IPS DF 4.7 (cell line): ENCODE measurements at regions not wholly inside any gene's neighbourhood (a gene's known extent, or its start where the extent isn't known, plus 50 kb on each side); places are given as distances from the start of the nearest gene placed in this dataset.
"Not testable (repeated sequence)": the region's sequence is repeated elsewhere in the genome, so short reads cannot be mapped to it uniquely, and the experiment has no call there.

Experiments used
- DNase-seq: peaks from one replicate; pipeline ENCODE4 v3.0.0-alpha.2; 2013; ENCODE audit warnings: low spot score; ENCODE audit errors: extremely low read depth

GRCh38 chr5:172548981-172549687 lies 91.9 kb upstream of the NEURL1B start:
- DNase-seq = no peak

- no peak for DNase-seq
These were observed 92.7 kb upstream of the NEURL1B start for GRCh38 chr5:172548311-172548731.

- no peak for DNase-seq
These were observed 91.9 kb upstream of the SH3PXD2B start for GRCh38 chr5:172546196-172546595.

- no peak for DNase-seq
These were observed 91.0 kb upstream of the SH3PXD2B start for GRCh38 chr5:172545291-172545801.

DNA sequence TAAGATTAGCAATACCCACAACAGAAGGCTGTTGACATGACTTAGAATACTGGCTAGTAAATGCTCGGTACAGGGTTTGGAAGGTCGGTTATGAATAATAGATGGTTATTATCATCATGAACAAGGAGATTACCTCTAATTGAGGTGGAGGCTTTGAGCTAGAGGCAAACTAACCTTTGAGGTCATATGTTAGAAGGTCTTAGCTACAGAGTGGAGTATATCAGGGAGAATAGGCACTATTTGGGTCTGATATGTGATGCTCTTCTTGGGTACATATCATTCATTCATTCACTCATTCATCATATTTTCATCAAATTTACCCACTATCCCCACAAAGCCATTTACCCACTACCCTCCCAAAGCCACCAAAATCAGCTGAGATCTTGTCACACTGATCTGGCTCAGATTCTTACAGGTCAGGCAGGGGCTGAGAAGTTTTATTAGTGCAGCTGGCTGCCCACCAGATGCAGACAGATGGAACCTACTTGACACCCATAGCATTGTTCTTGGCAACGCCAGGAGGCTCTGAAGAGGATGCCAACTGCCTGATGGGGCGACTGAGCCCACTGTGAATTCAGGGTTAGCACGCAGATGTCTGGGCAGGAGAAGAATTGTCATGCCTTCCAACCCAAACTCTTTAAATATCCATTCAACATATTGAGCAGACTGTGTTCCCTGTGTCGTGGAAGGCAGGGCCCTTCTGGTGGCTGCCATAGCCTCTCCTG lies 90.2 kb upstream of the SH3PXD2B start:
- DNase-seq = no peak

DNA sequence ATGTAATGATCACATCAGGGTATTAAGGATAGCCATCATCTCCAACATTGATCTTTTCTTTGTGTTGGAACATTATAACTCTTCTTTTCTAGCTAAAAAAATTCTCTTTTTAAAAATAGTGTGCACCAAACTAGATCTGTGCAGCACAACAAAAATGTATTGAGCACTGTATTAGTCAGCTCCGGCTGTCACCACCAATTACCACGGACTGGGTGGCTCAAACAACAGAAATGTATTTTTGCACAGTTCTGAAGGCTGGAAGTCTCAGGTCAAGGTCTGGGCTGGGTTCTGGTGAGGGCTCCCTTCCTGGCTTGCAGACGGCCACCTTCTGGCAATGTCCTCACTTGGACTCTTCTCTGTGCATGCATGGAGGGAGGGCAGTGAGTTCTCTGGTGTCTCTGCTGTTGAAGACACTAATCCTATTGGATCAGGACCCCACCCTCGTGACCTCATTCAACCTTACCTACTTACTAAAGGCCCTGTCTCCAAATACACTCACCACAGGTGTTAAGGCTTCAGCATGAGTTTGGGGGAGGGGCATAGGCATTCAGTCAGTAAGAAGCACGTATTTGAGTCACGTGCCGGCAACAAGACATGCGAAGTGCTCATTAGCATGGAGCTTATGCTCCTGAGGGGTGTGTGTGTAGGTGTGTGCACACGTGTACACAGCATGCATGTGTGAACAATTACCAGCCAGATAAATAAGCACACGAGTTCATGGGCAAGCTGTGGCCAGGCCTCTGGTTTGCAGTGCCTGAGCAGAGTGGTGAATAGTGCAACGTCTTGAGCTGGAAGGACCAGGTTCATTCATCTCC lies 89.4 kb upstream of the SH3PXD2B start:
- DNase-seq = no peak

DNA sequence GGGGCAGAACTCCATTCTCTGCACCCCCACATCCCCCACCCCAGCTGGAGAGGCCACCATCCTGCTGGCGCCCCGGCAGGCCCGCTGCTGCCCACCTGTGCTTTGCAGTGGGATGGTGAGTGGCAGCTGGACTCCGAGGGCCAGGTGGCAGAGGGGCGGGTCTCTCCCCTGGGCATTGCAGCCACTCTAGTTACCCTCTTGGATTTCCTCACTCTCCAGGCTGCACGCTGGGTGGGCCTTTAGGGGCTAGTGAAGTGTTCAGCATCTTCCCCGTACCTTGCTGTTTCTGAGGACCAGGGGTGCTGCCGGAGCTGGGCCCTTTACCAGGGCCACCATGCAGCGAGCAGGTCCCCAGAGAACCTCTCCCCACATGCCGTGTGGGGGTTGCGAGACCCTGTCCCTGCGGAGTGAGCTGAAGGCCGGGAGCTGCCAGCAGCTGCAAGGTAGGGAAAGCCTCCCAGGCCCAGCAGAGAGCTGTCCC lies 88.4 kb upstream of the SH3PXD2B start:
- no peak for DNase-seq

- DNase-seq = no peak
These were observed 87.4 kb upstream of the SH3PXD2B start for GRCh38 chr5:172541773-172542136.

GRCh38 chr5:172541099-172541772 lies 86.9 kb upstream of the SH3PXD2B start:
- no peak for DNase-seq

DNA sequence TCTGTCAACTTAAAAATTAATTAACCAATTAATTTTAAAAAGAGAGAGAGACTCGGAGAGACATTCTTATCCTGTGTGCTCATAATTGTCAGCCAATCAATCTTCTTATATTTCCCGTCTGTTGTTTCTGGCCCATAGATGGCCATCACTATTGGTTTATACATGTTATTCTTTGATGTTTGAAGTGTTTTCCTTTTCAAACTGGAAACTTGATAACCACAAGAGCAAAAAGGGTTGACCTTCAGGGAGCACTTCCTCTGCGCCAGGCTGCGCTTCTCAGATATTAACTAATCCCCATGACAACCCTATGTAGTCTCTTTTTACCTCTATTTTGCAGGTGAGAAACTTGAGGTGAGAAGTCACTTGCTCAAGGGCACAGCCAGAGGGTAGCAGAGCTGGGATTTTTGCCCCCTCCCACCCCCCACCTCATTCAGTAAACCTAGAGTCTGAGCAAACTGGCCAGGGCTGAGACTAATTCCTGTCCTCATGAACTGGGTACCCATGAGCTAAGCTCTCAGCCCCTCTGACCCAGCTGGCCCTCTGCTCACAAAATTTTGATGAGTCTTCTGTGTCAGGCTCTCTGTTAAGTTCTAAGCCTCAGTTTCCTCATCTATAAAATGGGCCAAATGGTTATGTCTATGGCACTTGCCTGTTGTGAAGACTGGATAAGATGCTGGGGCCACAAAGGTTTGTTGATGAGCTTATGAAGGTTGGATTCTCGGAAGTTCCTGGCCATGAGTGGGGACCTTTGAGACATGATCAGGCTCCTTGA lies 86.0 kb upstream of the SH3PXD2B start:
- DNase-seq = no peak

DNA sequence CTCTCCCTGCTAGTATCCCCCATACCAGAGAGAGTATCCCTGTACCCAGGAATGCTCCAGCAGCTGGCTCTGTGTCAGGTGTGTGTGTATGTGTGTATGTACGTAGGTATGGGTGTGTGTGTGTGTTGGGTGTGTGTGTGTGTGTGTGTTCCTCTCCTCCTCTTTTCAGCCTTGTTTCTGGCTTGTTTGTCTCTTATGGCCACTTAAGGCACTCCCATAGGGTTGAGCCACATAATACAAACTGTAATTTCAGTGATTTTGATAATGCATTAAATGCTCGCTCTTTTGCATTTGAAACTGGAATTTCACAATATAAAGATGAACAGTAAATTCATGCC lies 80.8 kb upstream of the SH3PXD2B start:
- DNase-seq = no peak

DNA sequence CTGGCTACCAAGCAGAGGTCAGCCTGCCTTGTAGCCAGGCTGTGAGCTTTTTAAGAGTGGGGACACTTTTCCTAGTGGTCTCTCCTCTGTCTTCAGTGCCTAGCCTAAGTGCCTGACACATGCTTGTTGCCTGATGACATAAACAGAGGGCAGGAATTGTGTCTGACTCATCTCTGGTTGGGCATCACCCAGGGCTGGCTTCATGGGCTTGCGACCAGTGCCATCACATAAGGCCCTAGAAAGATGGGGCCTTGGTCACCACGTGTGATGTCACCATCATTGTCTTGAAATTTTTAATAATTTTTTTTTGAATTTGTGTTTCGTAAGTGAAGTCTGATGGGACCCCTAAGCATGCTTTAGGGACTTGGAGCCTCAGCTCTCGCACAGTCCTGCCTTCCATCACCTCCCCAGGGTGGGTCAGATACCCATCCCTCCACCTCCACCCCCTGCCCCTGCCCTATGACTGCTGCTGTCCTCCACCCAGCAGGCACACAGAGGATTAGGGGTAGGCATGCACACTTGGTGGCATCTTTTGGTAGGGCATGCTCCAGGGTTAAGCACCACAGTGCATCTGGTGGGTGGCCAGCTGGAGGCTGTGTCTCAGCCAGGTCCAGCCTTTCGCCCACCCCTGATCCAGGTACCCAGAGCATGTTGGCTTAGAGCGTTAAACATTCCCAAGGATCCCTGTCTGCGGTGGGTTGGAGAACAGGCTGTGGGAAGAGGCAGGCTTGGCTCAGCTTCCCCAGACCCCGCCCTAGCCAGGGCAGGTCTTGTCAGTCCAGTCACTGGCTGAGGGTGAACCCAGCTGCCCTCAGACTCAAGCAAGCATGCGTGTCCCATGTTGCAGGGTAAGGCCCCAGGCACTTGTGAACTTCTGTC lies 80.1 kb upstream of the SH3PXD2B start:
- DNase-seq = no peak

- DNase-seq = no peak
These were observed 79.3 kb upstream of the SH3PXD2B start for GRCh38 chr5:172533399-172534228.

- DNase-seq = no peak
These were observed 78.7 kb upstream of the SH3PXD2B start for GRCh38 chr5:172533058-172533398.

DNA sequence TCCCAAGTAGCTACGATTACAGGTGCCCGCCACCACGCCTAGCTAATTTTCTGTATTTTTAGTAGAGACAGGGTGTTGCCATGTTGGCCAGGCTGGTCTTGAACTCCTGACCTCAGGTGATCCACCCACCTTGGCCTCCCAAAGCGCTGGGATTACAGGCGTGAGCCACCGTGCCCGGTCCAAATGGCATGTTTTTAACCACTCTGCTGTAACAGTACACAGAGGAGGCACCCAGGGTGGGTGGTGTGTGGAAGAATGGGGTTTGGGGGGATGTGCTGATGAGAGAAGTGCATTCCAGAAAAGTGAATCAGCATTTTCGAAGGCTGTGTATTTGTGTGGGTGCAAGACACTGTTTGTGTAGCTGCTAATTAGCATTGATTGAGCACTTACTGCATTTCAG lies 78.1 kb upstream of the SH3PXD2B start:
- not testable (repeated sequence) for DNase-seq

DNA sequence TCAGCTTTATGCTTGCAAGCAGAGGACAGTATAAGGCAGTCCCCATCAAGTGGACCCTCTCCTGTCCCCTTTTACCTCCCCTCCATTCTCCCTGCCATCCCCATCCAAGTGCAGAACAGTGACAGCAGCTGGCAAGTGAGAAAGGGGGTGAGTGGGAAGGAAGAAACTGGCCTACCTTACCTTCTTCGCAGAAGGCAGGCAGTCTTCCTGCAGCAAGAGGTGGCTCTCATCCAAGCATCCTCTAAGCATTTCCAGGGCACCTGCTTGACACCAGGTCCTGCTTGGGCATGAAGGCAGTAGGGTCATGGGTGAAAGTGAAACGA lies 77.3 kb upstream of the SH3PXD2B start:
- no peak for DNase-seq

DNA sequence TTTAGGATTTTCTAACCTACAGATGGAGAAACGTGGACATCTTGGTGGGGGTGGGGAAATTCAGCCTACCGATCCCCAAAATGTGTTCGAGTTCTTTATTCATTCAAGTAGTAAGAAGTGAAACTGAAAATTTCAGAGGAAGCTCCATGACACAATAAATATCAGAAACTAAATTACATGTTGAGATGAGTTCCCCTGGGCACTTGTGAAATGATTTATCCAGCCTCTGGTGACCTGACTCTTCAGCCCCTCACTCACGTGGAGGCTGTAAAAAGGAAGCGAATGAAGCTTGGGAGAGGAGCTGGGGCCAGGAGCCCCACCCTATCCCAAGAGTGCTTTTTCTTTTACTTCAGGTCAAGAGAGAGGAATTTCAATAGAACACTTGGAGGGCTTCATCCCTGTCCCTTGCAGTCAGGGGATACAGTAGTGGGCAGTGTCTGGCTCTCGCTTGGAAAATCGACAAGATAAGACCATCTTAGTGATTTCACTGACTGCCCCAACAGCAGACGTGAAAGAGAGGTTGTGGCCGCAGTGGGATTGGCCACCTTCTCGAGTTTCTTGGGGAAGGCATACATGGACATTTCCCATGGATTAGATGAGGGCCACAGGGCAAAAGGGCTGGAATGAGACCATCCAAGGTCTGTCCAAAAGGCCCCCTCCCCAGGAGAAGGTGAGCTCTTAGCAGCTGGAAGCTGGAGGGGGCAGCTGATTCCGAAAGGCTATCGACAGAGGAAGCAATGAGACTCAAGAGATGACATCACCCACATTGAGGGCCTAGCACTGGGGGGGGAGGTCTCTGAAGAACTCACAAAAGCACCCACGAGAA lies 76.8 kb upstream of the SH3PXD2B start:
- no peak for DNase-seq

- DNase-seq = no peak
These were observed 76.1 kb upstream of the SH3PXD2B start for GRCh38 chr5:172530406-172530805.
